ENCODE measurements at regions not wholly inside any gene's neighbourhood (a gene's known extent, or its start where the extent isn't known, plus 50 kb on each side); places are given as distances from the start of the nearest gene placed in this dataset.
"Not testable (repeated sequence)": the region's sequence is repeated elsewhere in the genome, so short reads cannot be mapped to it uniquely, and the experiment has no call there.

DNA sequence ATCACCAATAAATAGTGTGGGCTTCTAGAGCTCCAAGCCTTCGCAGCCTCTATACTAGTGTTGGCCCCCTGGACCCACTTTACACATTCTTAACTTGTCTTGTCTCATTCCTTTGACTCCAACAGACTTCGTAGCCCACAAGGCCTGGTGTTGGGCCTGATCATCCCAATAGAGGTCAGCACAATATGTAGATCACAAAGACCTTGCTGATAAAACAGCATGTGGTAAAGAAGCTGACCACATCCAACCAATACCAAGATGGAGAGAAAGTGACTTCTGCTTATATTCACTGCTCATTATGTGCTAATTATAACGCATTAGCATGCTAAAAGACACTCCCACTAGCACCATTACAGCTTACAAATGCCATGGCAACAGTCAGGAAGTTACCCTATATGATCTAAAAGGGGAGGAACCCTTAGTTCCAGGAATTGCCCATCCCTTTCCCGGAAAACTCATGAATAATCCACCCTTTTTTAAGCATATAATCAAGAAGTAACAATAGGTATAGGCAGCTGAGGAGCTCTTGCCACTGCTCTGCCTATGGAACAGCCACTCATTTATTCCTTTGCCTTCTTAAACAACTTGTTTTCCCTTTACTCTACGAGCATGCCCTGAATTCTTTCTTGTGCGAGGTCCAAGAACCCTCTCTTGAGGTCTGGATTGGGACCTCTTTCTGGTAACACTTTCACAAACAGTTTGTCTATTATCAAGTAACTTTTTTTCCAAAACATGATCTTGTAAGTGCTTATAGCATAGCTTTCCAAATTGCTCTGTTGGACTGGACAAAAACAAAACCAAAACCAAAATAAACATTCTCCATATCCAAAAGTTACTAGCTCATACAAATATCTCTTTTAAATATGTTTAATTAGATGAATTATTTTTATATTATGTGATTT is 54.6 kb upstream of the ECHDC1 start (continued):
- TF ChIP-seq SOX6 (IDR thresholded peaks at IDR 0.05) (peak; percentile 58), ZNF740 (CRISPR knock-in tag; IDR thresholded peaks at IDR 0.05) (no peak), ZNF740 (tag; IDR thresholded peaks at IDR 0.05) (no peak), ETV1 (tag; conservative IDR thresholded peaks at IDR 0.05; ENCODE audit: low read depth) (peak; percentile 73), MYBL2 (IDR thresholded peaks at IDR 0.05; ENCODE audit: low read depth) (no peak), MYBL2 (CRISPR knock-in tag; IDR thresholded peaks at IDR 0.05; ENCODE audit: borderline replicate concordance) (no peak), E2F4 (CRISPR knock-in tag; IDR thresholded peaks at IDR 0.05; ENCODE audit: low read depth) (no peak)

GRCh38 chr6:127397171-127397597 is 53.8 kb upstream of the ECHDC1 start:
- H3K4me3 ChIP-seq; BruUV-seq (replicated peaks); H4K20me1 ChIP-seq (replicated peaks; ENCODE audit: control insufficient read depth, insufficient read depth, low read length); H3K27ac ChIP-seq (ENCODE audit: extremely low read depth, low read depth, low read length); H3K79me2 ChIP-seq (ENCODE audit: control insufficient read depth, insufficient read depth, low read length); H3K4me1 ChIP-seq (replicated peaks in 1 of 2; ENCODE audit: control insufficient read depth in 2 of 2, insufficient read depth in 2 of 2, low read length in 2 of 2); H3K36me3 ChIP-seq (ENCODE audit: control insufficient read depth, insufficient read depth, low read length); POLR2A ChIA-PET; DNase-seq (ENCODE audit: extremely low read depth in 1 of 4, low spot score in 3 of 4); intact Hi-C loops (cut with micrococcal nuclease); H3K27me3 ChIP-seq (ENCODE audit: control insufficient read depth in 2 of 2, insufficient read depth in 2 of 2, low read length in 2 of 2); CTCF ChIA-PET (ENCODE audit: low intra/inter-chr PET ratio); H3K4me2 ChIP-seq (ENCODE audit: insufficient read depth, low read length); in situ Hi-C loops (cut with MboI); H3K9me1 ChIP-seq (ENCODE audit: control insufficient read depth, insufficient read depth, low read length); H3K9ac ChIP-seq (ENCODE audit: insufficient read depth in 1 of 2, low read depth in 2 of 2, low read length in 2 of 2); H3K9me3 ChIP-seq (replicated peaks; ENCODE audit: control insufficient read depth, insufficient read depth, low read depth, low read length): not testable (repeated sequence)
- WGBS (ENCODE audit: insufficient coverage, low coverage, missing lambda C conversion rate): 29% methylated on average over 5 of the region's 5 CpGs
- peak overlapping the region; percentile 78 for H2AFZ ChIP-seq (ENCODE audit: low read depth, low read length)
- FAIRE-seq: peak; percentile 6
- peak; percentile 17; the same call in 2 of the 3 replicates for ATAC-seq

Data from K562 (cell line).